ENCODE measurements at regions not wholly inside any gene's neighbourhood (a gene's known extent, or its start where the extent isn't known, plus 50 kb on each side); places are given as distances from the start of the nearest gene placed in this dataset.

DNA sequence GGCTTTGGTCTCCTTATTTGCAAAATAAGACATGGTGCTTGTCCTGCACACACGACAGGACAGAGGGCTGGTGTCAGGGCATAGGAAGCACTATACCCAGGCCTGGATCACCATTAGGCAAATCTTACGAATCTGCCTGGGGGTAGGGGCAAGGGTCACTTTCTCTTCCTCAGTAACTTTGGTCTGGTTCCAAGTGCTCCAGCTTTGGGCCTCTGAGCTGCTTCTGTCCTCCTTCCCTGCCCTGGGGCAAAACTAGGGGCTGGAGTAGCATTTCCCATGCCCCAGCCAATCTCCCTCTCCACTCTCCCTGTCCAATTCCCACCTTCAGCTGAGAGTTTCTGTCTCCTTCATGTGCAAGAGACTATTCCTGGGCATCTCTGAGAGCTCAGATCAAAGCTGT is 123.7 kb upstream of the NECTIN1 start:
- no peaks in the 10 kb centered on the region for H3K9me2 ChIP-seq (ENCODE audit: insufficient read depth)
- in situ Hi-C loops (cut with MboI), result no loop called here
- WGBS, 2 experiments (ENCODE audit: low coverage in 1 of 2, low lambda C conversion rate in 2 of 2, missing lambda C conversion rate in 2 of 2), result 18 to 31% methylated on average over 2 of the region's 2 CpGs
- no peaks in the 10 kb centered on the region for H3K36me3 ChIP-seq (ENCODE audit: low read depth)
- H4K20me1 ChIP-seq (ENCODE audit: insufficient read depth), result no peaks in the 10 kb centered on the region
- TF ChIP-seq EZH2 (IDR thresholded peaks at IDR 0.05; ENCODE audit: insufficient read depth, poor library complexity, severe bottlenecking) (no peak), EZH2phosphoT487 (IDR thresholded peaks at IDR 0.05; ENCODE audit: insufficient read depth, low read depth) (no peak)
- H3K9me3 ChIP-seq (ENCODE audit: low read depth), result no peaks in the 10 kb centered on the region
- no peak for DNase-seq
- no peak overlapping the region for H3K4me2 ChIP-seq (ENCODE audit: unreplicated experiment)
- H3K27ac ChIP-seq, result no peak overlapping the region
- no peaks in the 10 kb centered on the region for H3K4me1 ChIP-seq (ENCODE audit: insufficient read depth)
- H3F3A ChIP-seq (ENCODE audit: insufficient read depth), result no peaks in the 10 kb centered on the region
- no peaks in the 10 kb centered on the region for H3K79me2 ChIP-seq (ENCODE audit: insufficient read depth)
- H3K4me3 ChIP-seq, result no peak overlapping the region
- H2AFZ ChIP-seq, result no peak overlapping the region
- H3K27me3 ChIP-seq (replicated peaks; ENCODE audit: insufficient read depth), result peaks cover 49% of the 10 kb centered on the region
- H3K9ac ChIP-seq, result no peak overlapping the region

DNA sequence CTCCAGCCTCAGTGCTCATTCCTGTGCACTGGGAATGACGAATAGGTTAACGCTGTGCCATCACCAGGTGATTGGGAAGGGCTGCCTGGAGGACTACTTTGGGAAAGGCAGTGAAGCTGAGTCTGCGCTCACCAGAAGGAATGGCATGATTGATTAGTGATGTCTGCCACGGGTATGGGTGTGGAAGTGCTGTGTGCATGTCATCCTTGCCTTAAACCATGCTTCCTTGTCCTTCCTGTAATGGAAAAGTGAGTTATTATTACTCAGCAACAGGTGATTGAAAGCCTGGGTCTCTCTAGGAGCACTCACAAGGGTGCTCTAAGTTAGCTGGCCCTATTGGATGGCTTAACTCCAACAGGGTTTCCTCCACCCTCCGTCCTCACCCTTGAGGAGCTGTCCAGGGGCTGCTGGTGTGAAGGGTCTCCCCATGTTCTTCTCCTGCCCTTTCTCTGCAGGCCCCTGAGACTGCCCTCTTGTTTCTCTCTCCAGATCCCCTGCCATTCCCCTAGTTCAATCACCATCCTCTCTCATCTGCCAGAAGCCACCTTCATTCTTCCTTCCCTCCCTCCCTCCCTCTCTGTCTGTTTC is 121.9 kb upstream of the NECTIN1 start:
- no peaks in the 10 kb centered on the region for H3K9me3 ChIP-seq (ENCODE audit: low read depth)
- H3F3A ChIP-seq (ENCODE audit: insufficient read depth), result no peaks in the 10 kb centered on the region
- H3K4me3 ChIP-seq, result no peak overlapping the region
- H4K20me1 ChIP-seq (ENCODE audit: insufficient read depth), result no peaks in the 10 kb centered on the region
- no peak overlapping the region for H3K4me2 ChIP-seq (ENCODE audit: unreplicated experiment)
- H3K27ac ChIP-seq, result no peak overlapping the region
- H3K4me1 ChIP-seq (ENCODE audit: insufficient read depth), result no peaks in the 10 kb centered on the region
- 43 to 57% methylated on average over 5 of the region's 5 CpGs for WGBS, 2 experiments (ENCODE audit: low coverage in 1 of 2, low lambda C conversion rate in 2 of 2, missing lambda C conversion rate in 2 of 2)
- H3K36me3 ChIP-seq (ENCODE audit: low read depth), result no peaks in the 10 kb centered on the region
- H3K9ac ChIP-seq, result no peak overlapping the region
- in situ Hi-C loops (cut with MboI), result no loop called here
- H3K9me2 ChIP-seq (ENCODE audit: insufficient read depth), result no peaks in the 10 kb centered on the region
- H3K79me2 ChIP-seq (ENCODE audit: insufficient read depth), result no peaks in the 10 kb centered on the region
- H2AFZ ChIP-seq, result no peak overlapping the region
- H3K27me3 ChIP-seq (replicated peaks; ENCODE audit: insufficient read depth), result peaks cover 32% of the 10 kb centered on the region
- TF ChIP-seq EZH2 (IDR thresholded peaks at IDR 0.05; ENCODE audit: insufficient read depth, poor library complexity, severe bottlenecking), result no peak
- no peak for TF ChIP-seq EZH2phosphoT487 (IDR thresholded peaks at IDR 0.05; ENCODE audit: insufficient read depth, low read depth)
- no peak for DNase-seq

DNA sequence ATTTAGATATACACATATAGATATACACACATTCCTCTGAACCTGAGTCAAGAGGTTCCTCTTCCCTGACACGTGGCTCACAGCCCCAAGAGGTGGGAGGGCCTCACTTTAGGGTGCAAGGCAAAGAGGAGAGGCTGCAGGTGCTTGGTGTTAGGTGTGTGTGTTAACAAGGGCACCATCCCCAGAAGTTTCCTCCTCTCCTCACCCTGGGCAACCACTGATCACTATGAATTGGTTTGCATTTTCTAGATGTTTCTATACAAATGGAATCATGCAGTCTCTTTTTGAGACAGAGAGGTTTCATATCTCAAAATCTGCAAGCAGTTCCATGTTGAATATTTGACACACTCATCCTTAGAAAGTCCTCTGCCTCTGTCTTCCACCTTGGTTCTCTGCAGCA is 120.9 kb upstream of the NECTIN1 start:
- no peak overlapping the region for H2AFZ ChIP-seq
- DNase-seq, result no peak
- H3K27me3 ChIP-seq (replicated peaks; ENCODE audit: insufficient read depth), result peaks cover 21% of the 10 kb centered on the region
- H3K9ac ChIP-seq, result no peak overlapping the region
- TF ChIP-seq EZH2phosphoT487 (IDR thresholded peaks at IDR 0.05; ENCODE audit: insufficient read depth, low read depth) (no peak), EZH2 (IDR thresholded peaks at IDR 0.05; ENCODE audit: insufficient read depth, poor library complexity, severe bottlenecking) (no peak)
- H3K9me3 ChIP-seq (ENCODE audit: low read depth), result no peaks in the 10 kb centered on the region
- H3K79me2 ChIP-seq (ENCODE audit: insufficient read depth), result no peaks in the 10 kb centered on the region
- no peaks in the 10 kb centered on the region for H3K9me2 ChIP-seq (ENCODE audit: insufficient read depth)
- no peaks in the 10 kb centered on the region for H3F3A ChIP-seq (ENCODE audit: insufficient read depth)
- H3K4me1 ChIP-seq (ENCODE audit: insufficient read depth), result no peaks in the 10 kb centered on the region
- H4K20me1 ChIP-seq (ENCODE audit: insufficient read depth), result no peaks in the 10 kb centered on the region
- no peak overlapping the region for H3K4me2 ChIP-seq (ENCODE audit: unreplicated experiment)
- in situ Hi-C loops (cut with MboI), result no loop called here
- H3K36me3 ChIP-seq (ENCODE audit: low read depth), result no peaks in the 10 kb centered on the region
- WGBS, 2 experiments (ENCODE audit: low coverage in 1 of 2, low lambda C conversion rate in 2 of 2, missing lambda C conversion rate in 2 of 2), result 11 to 13% methylated on average over 1 of the region's 1 CpG
- H3K4me3 ChIP-seq, result no peak overlapping the region
- H3K27ac ChIP-seq, result no peak overlapping the region

DNA sequence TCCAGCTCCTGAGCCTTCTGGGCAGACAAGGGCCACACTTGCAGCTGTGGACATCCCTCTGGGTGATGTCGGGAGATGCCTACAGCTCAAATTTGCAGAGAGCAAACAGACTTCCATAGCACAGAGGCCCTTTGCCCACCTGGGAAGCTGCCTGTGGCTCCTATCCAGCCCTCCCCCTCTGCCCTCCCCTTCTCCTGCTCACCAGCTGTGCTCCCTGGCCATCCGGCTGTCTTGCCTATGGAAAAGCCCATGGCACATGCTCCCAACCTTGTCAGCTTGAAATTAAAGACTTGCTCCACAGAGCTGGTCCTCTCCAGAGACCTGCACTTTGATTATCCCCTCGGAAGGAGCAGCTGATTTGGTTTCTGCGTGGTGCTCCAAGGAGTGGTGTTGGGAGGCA is 118.9 kb upstream of the NECTIN1 start:
- H3F3A ChIP-seq (ENCODE audit: insufficient read depth), result no peaks in the 10 kb centered on the region
- no peaks in the 10 kb centered on the region for H3K36me3 ChIP-seq (ENCODE audit: low read depth)
- no peak for DNase-seq
- in situ Hi-C loops (cut with MboI), result no loop called here
- no peak for TF ChIP-seq EZH2 (IDR thresholded peaks at IDR 0.05; ENCODE audit: insufficient read depth, poor library complexity, severe bottlenecking)
- no peak for TF ChIP-seq EZH2phosphoT487 (IDR thresholded peaks at IDR 0.05; ENCODE audit: insufficient read depth, low read depth)
- WGBS, 2 experiments (ENCODE audit: low coverage in 1 of 2, low lambda C conversion rate in 2 of 2, missing lambda C conversion rate in 2 of 2), result 27 to 32% methylated on average over 4 of the region's 4 CpGs
- no peaks in the 10 kb centered on the region for H3K9me3 ChIP-seq (ENCODE audit: low read depth)
- no peak overlapping the region for H3K4me2 ChIP-seq (ENCODE audit: unreplicated experiment)
- H3K79me2 ChIP-seq (ENCODE audit: insufficient read depth), result no peaks in the 10 kb centered on the region
- H3K4me3 ChIP-seq, result no peak overlapping the region
- no peaks in the 10 kb centered on the region for H3K9me2 ChIP-seq (ENCODE audit: insufficient read depth)
- peaks cover 1% of the 10 kb centered on the region; the same call in 1 of the 2 replicates for H3K27me3 ChIP-seq (replicated peaks; ENCODE audit: insufficient read depth)
- H2AFZ ChIP-seq, result no peak overlapping the region
- no peaks in the 10 kb centered on the region for H4K20me1 ChIP-seq (ENCODE audit: insufficient read depth)
- H3K4me1 ChIP-seq (ENCODE audit: insufficient read depth), result no peaks in the 10 kb centered on the region
- H3K9ac ChIP-seq, result no peak overlapping the region
- no peak overlapping the region for H3K27ac ChIP-seq

DNA sequence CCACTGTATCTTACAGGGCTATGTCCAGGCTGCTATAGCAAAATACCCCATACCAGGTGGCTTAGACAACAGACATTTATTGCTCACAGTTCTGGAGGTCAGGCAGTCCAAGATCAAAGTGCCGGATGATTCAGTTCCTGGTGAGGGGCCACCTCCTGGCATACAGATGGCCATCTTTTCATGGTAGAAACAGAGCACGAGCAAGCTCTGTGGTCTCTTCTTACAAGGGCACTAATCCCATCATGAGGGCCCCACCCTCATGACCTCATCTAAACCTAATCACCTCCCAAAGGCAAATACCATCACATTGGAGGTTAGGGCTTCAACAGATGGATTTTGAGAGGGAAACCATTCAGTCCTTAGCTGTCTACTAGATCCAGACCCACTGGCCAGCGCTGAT is 117.4 kb upstream of the NECTIN1 start:
- Histone ChIP-seq H3K4me1 (ENCODE audit: insufficient read depth) (no peaks in the 10 kb centered on the region), H3K27me3 (replicated peaks; ENCODE audit: insufficient read depth) (peaks cover 6% of the 10 kb centered on the region), H3F3A (ENCODE audit: insufficient read depth) (no peaks in the 10 kb centered on the region), H3K9me3 (ENCODE audit: low read depth) (no peaks in the 10 kb centered on the region), H3K27ac (no peak overlapping the region), H3K79me2 (ENCODE audit: insufficient read depth) (no peaks in the 10 kb centered on the region), H3K36me3 (ENCODE audit: low read depth) (no peaks in the 10 kb centered on the region), H3K9me2 (ENCODE audit: insufficient read depth) (no peaks in the 10 kb centered on the region), H3K4me2 (ENCODE audit: unreplicated experiment) (no peak overlapping the region), H3K9ac (no peak overlapping the region), H4K20me1 (ENCODE audit: insufficient read depth) (no peaks in the 10 kb centered on the region), H3K4me3 (no peak overlapping the region), H2AFZ (no peak overlapping the region)
- no peak for DNase-seq
- 36 to 40% methylated on average over 3 of the region's 3 CpGs for WGBS, 2 experiments (ENCODE audit: low coverage in 1 of 2, low lambda C conversion rate in 2 of 2, missing lambda C conversion rate in 2 of 2)
- in situ Hi-C loops (cut with MboI), result no loop called here
- TF ChIP-seq EZH2 (IDR thresholded peaks at IDR 0.05; ENCODE audit: insufficient read depth, poor library complexity, severe bottlenecking) (no peak), EZH2phosphoT487 (IDR thresholded peaks at IDR 0.05; ENCODE audit: insufficient read depth, low read depth) (no peak)

All from GM23248 (cell line).